ENCODE measurements at regions not wholly inside any gene's neighbourhood (a gene's known extent, or its start where the extent isn't known, plus 50 kb on each side); places are given as distances from the start of the nearest gene placed in this dataset.

- FAIRE-seq: no peak
Observed at GRCh38 chr21:25002676-25003075, 604.6 kb downstream of the MRPL39 start.

GRCh38 chr21:24995216-24995615, 612.1 kb downstream of the MRPL39 start:
- no peak for FAIRE-seq

- FAIRE-seq: no peak
Observed at GRCh38 chr21:24994717-24995116, 612.6 kb downstream of the MRPL39 start.

GRCh38 chr21:24989516-24989915, 617.8 kb downstream of the MRPL39 start:
- no peak for FAIRE-seq

- no peak for FAIRE-seq
Observed at GRCh38 chr21:24988941-24989340, 618.3 kb downstream of the MRPL39 start.

- FAIRE-seq: no peak
Observed at GRCh38 chr21:24976238-24976637, 631.0 kb downstream of the MRPL39 start.

GRCh38 chr21:24969068-24969467, 638.2 kb downstream of the MRPL39 start:
- no peak for FAIRE-seq

GRCh38 chr21:24955275-24955961, 651.9 kb downstream of the MRPL39 start:
- FAIRE-seq: no peak

- no peak for FAIRE-seq
Observed at GRCh38 chr21:24948186-24948585, 659.1 kb downstream of the MRPL39 start.

- FAIRE-seq: no peak
Observed at GRCh38 chr21:24945910-24946309, 661.4 kb downstream of the MRPL39 start.

GRCh38 chr21:24941316-24942185, 665.7 kb downstream of the MRPL39 start:
- peak; percentile 89 for FAIRE-seq

- no peak for FAIRE-seq
Observed at GRCh38 chr21:24939291-24939690, 668.0 kb downstream of the MRPL39 start.

- FAIRE-seq: no peak
Observed at GRCh38 chr21:24938573-24938972, 668.7 kb downstream of the MRPL39 start.

- FAIRE-seq: no peak
Observed at GRCh38 chr21:24935991-24936390, 671.3 kb downstream of the MRPL39 start.

GRCh38 chr21:24910591-24910990, 696.7 kb downstream of the MRPL39 start:
- no peak for FAIRE-seq

GRCh38 chr21:24903994-24904635, 703.2 kb downstream of the MRPL39 start:
- no peak for FAIRE-seq

GRCh38 chr21:24899138-24899537, 708.1 kb downstream of the MRPL39 start:
- no peak for FAIRE-seq

GRCh38 chr21:24897883-24898282, 709.4 kb downstream of the MRPL39 start:
- no peak for FAIRE-seq

GRCh38 chr21:24896735-24897124, 710.6 kb downstream of the MRPL39 start:
- no peak for FAIRE-seq

GRCh38 chr21:24895885-24896734, 711.2 kb downstream of the MRPL39 start:
- FAIRE-seq: no peak

GRCh38 chr21:24894324-24894723, 713.0 kb downstream of the MRPL39 start:
- no peak for FAIRE-seq

- FAIRE-seq: no peak
Observed at GRCh38 chr21:24890021-24890420, 717.3 kb downstream of the MRPL39 start.

- no peak for FAIRE-seq
Observed at GRCh38 chr21:24881506-24881905, 725.8 kb downstream of the MRPL39 start.

Measured in endometrium (tissue), 2 donors.